Esophagus squamous epithelium (tissue), 5 donors: ENCODE measurements at regions not wholly inside any gene's neighbourhood (a gene's known extent, or its start where the extent isn't known, plus 50 kb on each side); places are given as distances from the start of the nearest gene placed in this dataset.

Experiments
- DNase-seq: peaks from one replicate; lab custom pipeline; 2025; lab: John Stamatoyannopoulos, UW
- H3K27ac ChIP-seq, 4 donors: fragments of 200-600 bp; sonication (generic); one replicate each; pipeline ENCODE4 v1.5.1; 2016 to 2019; ENCODE audit warnings: mild to moderate bottlenecking in 1 of 4
- H3K27me3 ChIP-seq, 4 donors: fragments of 200-600 bp; sonication (generic); 1 replicate in 3 of 4; 2 replicates in 1 of 4; pipeline versions ENCODE4 v1.5.1 to v1.6.0; 2017 to 2021; ENCODE audit warnings: antibody characterized with exemption in 1 of 4
- H3K36me3 ChIP-seq, 3 donors: fragments of 200-600 bp; sonication (generic); one replicate each; pipeline ENCODE4 v1.5.1; 2016 to 2019
- H3K4me1 ChIP-seq, 3 donors: fragments of 200-600 bp; sonication (generic); one replicate each; pipeline ENCODE4 v1.5.1; 2017 to 2019
- H3K4me3 ChIP-seq, 4 donors: fragments of 200-600 bp; sonication (generic); 1 replicate in 3 of 4; 2 replicates in 1 of 4; pipeline ENCODE4 v1.5.1; 2016 to 2019; ENCODE audit warnings: mild to moderate bottlenecking in 2 of 4, moderate library complexity in 1 of 4
- H3K9me3 ChIP-seq, 3 donors: fragments of 200-600 bp; sonication (generic); one replicate each; pipeline ENCODE4 v1.5.1; 2016 to 2019
- POLR2A ChIP-seq, 4 donors: fragments of 450-650 bp; IDR thresholded peaks; one replicate each; pipeline ENCODE4 v1.6.1; 2017; ENCODE audit warnings: antibody characterized with exemption in 4 of 4, mild to moderate bottlenecking in 4 of 4, moderate library complexity in 3 of 4
- WGBS, 2 donors: methylation state at CpG; one replicate each; pipeline ENCODE4 v1.1.5; 2018; 5-methylcytosine and 5-hydroxymethylcytosine counted together
- intact Hi-C: fragments of 100-400 bp; cut with DNase I; formaldehyde crosslinking; loops from one replicate; pipeline ENCODE4 v1.15.0; 2022
- TF ChIP-seq, protein P1 (sequence below), 6 experiments: fragments of 450-650 bp in 4 of 6; fragments of 200-600 bp in 2 of 6; sonication (generic) in 2 of 6; IDR thresholded peaks; one replicate each; pipeline ENCODE4 v1.5.1; 2016 to 2019; ENCODE audit warnings: antibody characterized with exemption in 6 of 6, mild to moderate bottlenecking in 4 of 6, moderate library complexity in 4 of 6
- donor health status: DM: yes; HTN: yes; CAD: no.

DNA sequence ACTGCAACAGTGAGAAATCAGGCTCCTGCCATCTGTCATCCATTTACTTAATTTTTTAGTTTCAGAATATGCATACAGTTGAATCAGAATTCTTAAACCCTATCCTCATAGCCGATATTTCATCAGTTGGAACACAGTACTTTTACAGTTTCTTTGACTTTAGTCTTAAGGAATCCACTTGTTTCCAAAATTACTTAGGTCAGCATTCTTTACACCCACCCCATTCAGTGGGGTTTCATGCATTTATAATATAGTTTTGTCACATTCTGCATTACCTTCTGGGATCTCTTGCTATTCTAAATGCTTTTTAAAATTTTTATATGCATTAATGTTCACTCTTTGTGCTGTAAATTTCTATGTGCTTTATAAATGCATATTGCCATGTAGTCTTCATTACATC is 400.4 kb upstream of the LRRTM4 start:
- no peak for DNase-seq
- no peak for TF ChIP-seq POLR2A (IDR thresholded peaks at IDR 0.05)
- TF ChIP-seq, protein P1, sequence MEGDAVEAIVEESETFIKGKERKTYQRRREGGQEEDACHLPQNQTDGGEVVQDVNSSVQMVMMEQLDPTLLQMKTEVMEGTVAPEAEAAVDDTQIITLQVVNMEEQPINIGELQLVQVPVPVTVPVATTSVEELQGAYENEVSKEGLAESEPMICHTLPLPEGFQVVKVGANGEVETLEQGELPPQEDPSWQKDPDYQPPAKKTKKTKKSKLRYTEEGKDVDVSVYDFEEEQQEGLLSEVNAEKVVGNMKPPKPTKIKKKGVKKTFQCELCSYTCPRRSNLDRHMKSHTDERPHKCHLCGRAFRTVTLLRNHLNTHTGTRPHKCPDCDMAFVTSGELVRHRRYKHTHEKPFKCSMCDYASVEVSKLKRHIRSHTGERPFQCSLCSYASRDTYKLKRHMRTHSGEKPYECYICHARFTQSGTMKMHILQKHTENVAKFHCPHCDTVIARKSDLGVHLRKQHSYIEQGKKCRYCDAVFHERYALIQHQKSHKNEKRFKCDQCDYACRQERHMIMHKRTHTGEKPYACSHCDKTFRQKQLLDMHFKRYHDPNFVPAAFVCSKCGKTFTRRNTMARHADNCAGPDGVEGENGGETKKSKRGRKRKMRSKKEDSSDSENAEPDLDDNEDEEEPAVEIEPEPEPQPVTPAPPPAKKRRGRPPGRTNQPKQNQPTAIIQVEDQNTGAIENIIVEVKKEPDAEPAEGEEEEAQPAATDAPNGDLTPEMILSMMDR (IDR thresholded peaks at IDR 0.05), result no peak
- intact Hi-C loops, result no loop called here
- H3K4me1 ChIP-seq, result no peaks in the 10 kb centered on the region
- H3K36me3 ChIP-seq, result no peaks in the 10 kb centered on the region
- WGBS, 2 donors, result 69 to 78% methylated on average over 1 of the region's 1 CpG
- no peaks in the 10 kb centered on the region for H3K27me3 ChIP-seq
- no peaks in the 10 kb centered on the region for H3K9me3 ChIP-seq
- H3K4me3 ChIP-seq, result no peak overlapping the region
- no peak overlapping the region for H3K27ac ChIP-seq

DNA sequence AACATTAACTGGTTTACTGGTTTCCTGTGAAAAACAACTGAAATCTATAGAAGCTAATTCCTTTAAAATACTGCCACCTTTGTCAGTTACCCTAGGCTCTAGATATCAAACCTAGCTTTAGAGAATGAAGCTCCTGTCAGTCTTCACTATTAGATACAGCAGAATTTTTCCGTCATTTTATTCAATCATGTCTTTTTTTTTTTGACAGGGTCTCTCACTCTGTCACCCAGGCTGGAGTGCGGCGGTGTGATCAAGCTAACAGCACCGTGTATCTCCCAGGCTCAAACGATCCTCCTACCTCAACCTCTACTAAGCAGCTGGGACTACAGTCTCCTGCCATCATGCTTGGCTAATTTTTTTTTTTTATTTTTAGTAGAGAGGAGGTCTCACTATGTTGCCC is 415.2 kb upstream of the LRRTM4 start:
- Histone ChIP-seq H3K36me3 (no peaks in the 10 kb centered on the region), H3K9me3 (no peaks in the 10 kb centered on the region), H3K27ac (no peak overlapping the region), H3K27me3 (no peaks in the 10 kb centered on the region), H3K4me1 (no peaks in the 10 kb centered on the region), H3K4me3 (no peak overlapping the region)
- intact Hi-C loops, result no loop called here
- 75 to 87% methylated on average over 5 of the region's 5 CpGs for WGBS, 2 donors
- no peak for DNase-seq
- TF ChIP-seq, protein P1 (IDR thresholded peaks at IDR 0.05), result no peak
- TF ChIP-seq POLR2A (IDR thresholded peaks at IDR 0.05), result no peak

DNA sequence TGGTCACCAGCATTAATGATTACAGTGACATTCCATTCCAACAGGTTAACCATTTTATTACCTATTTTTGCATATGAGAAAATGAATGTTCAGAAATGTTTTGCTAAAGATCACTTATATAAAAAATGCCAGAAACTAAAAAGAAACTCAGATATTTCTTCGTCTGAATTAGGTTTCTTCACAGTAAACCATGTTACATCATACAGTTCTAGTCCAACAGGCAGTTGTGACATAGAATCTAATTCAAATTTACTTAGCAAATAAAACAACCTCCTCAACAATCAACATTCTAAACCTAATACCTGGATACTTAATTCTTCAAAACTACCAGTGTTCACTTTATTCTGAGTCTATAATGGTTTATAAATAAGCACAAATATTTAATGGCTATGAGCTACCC is 416.3 kb upstream of the LRRTM4 start:
- Histone ChIP-seq H3K4me1 (no peaks in the 10 kb centered on the region), H3K27me3 (no peaks in the 10 kb centered on the region), H3K4me3 (no peak overlapping the region), H3K9me3 (no peaks in the 10 kb centered on the region), H3K27ac (no peak overlapping the region), H3K36me3 (no peaks in the 10 kb centered on the region)
- no peak for DNase-seq
- intact Hi-C loops, result no loop called here
- TF ChIP-seq, protein P1 (IDR thresholded peaks at IDR 0.05), result no peak
- 38 to 68% methylated on average over 1 of the region's 1 CpG for WGBS, 2 donors

DNA sequence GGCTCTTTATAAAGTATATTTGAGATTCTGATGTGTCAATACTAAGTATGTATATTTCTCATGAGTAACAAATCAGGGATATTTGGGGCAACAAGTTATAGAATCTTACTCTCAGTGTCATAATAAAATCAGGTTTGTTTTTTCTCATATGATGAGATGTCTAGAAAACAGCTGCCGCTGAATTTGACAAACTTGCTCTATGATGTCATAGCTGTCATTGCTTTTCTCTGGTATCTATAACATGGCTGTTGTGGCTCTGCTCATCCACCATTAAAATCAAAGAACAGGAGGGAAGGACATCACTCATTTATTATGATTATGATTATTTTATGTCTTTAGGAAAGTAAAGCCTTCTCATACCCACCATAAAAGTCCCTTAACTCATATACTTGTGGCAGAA is 417.2 kb upstream of the LRRTM4 start:
- Histone ChIP-seq H3K36me3 (no peaks in the 10 kb centered on the region), H3K9me3 (no peaks in the 10 kb centered on the region), H3K27ac (no peak overlapping the region), H3K4me1 (no peaks in the 10 kb centered on the region), H3K4me3 (no peak overlapping the region), H3K27me3 (no peaks in the 10 kb centered on the region)
- TF ChIP-seq POLR2A (IDR thresholded peaks at IDR 0.05), result no peak
- TF ChIP-seq, protein P1 (IDR thresholded peaks at IDR 0.05), result no peak
- 88 to 100% methylated on average over 1 of the region's 1 CpG for WGBS, 2 donors
- intact Hi-C loops, result no loop called here
- DNase-seq, result no peak

DNA sequence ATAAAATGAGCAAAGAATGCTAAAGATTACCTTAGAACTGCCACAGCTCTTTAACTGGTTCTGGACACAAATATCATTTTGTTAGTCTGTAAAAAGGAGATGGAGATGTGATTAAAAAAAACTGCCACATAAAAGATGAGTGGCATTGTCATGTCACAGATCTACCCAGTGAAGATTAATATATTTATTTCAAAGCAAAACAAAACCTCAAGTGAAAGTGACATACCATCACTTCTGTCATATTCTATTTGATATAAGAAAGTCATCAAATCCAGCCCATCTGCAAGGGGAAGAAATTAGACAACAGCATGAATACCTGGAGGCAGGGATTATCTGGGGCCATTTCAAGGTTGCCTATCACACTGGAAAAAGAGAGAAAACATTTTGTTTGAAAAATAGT is 417.6 kb upstream of the LRRTM4 start:
- H3K36me3 ChIP-seq, result no peaks in the 10 kb centered on the region
- intact Hi-C loops, result no loop called here
- TF ChIP-seq, protein P1 (IDR thresholded peaks at IDR 0.05), result no peak
- no peak for TF ChIP-seq POLR2A (IDR thresholded peaks at IDR 0.05)
- DNase-seq, result no peak
- H3K4me3 ChIP-seq, result no peak overlapping the region
- no peaks in the 10 kb centered on the region for H3K9me3 ChIP-seq
- H3K27me3 ChIP-seq, result no peaks in the 10 kb centered on the region
- no peak overlapping the region for H3K27ac ChIP-seq
- H3K4me1 ChIP-seq, result no peaks in the 10 kb centered on the region
